MM.1S (cell line): ENCODE measurements at regions not wholly inside any gene's neighbourhood (a gene's known extent, or its start where the extent isn't known, plus 50 kb on each side); places are given as distances from the start of the nearest gene placed in this dataset.

ENCODE experiments used
- EZH2phosphoT487 ChIP-seq: fragments of 300-600 bp; sonication (generic); IDR thresholded peaks from 2 replicates; pipeline ENCODE4 v1.6.1; 2018; ENCODE audit warnings: antibody characterized with exemption, low read length
- TF ChIP-seq, protein P1 (sequence below): fragments of 300-600 bp; sonication (generic); IDR thresholded peaks from 2 replicates; pipeline ENCODE4 v1.5.1; 2016; ENCODE audit warnings: antibody characterized with exemption, low read length, mixed read lengths

- TF ChIP-seq, protein P1, sequence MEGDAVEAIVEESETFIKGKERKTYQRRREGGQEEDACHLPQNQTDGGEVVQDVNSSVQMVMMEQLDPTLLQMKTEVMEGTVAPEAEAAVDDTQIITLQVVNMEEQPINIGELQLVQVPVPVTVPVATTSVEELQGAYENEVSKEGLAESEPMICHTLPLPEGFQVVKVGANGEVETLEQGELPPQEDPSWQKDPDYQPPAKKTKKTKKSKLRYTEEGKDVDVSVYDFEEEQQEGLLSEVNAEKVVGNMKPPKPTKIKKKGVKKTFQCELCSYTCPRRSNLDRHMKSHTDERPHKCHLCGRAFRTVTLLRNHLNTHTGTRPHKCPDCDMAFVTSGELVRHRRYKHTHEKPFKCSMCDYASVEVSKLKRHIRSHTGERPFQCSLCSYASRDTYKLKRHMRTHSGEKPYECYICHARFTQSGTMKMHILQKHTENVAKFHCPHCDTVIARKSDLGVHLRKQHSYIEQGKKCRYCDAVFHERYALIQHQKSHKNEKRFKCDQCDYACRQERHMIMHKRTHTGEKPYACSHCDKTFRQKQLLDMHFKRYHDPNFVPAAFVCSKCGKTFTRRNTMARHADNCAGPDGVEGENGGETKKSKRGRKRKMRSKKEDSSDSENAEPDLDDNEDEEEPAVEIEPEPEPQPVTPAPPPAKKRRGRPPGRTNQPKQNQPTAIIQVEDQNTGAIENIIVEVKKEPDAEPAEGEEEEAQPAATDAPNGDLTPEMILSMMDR, result no peak
- no peak for TF ChIP-seq EZH2phosphoT487
These were observed 541.4 kb upstream of the MIR17HG start for GRCh38 chr13:90806016-90806615.
